ENCODE measurements at regions not wholly inside any gene's neighbourhood (a gene's known extent, or its start where the extent isn't known, plus 50 kb on each side); places are given as distances from the start of the nearest gene placed in this dataset.

DNA sequence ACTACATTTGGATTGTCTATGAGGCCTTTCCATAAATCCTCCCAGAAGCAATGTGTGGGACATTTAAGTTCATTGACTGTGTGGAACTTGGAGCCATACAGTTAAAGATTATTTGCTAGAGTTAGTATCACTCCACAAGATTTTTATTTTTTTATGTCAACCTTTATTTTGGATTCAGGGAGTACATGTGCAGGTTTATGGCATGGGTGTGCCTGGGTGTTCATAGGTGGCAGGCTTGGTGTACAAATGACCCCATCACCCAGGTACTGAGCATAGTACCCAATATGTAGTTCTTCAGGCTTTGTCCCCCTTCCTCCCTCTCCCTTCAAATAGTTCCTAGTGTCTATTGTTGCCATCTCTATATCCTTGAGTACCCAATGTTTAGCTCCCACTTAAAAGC, 199.8 kb upstream of the ZFP42 start:
- no peak for TF ChIP-seq ZNF274 (IDR thresholded peaks at IDR 0.05; ENCODE audit: low read depth, low read length)
- TF ChIP-seq YY1 (IDR thresholded peaks at IDR 0.05; ENCODE audit: insufficient read depth, insufficient read length): no peak
- no peak for TF ChIP-seq SUZ12 (IDR thresholded peaks at IDR 0.05; ENCODE audit: extremely low read depth, insufficient read depth, insufficient read length)

All from NT2/D1 (cell line).